ENCODE measurements at regions not wholly inside any gene's neighbourhood (a gene's known extent, or its start where the extent isn't known, plus 50 kb on each side); places are given as distances from the start of the nearest gene placed in this dataset.

- ATAC-seq, result no peak
Observed at GRCh38 chr17:65442691-65443090, 118.8 kb downstream of the AXIN2 start.

GRCh38 chr17:65442250-65442649, 119.2 kb downstream of the AXIN2 start:
- ATAC-seq, result no peak

GRCh38 chr17:65441053-65441605, 120.3 kb downstream of the AXIN2 start:
- no peak for ATAC-seq

DNA sequence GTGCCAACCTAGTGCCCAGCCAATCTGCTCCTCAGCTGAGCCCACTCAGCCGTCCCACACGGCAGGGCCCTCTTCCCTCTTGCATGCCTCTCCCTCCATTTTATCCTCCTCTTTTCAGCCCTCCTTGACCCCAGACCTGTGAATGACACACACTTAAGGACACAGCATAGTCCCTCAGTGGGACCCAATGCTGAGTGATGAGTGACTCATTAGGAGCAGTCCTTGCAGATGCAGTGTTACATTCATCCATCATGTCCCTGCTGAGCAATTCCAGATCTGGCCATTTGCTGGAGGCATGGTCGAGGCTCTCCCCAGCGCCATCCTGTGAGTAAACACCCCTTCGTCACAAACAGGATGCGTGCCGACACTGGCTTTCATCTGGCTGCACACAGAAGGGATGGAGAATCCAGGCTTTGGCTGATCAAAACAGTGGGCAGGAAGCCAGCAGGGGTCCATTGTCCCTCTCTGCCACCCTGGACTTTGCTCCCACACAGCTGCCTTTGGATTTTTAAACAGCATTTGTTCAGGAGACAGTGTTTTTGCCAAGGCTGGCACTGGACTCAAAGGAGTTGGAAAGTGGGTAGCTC, 122.6 kb downstream of the AXIN2 start:
- no peak for ATAC-seq

- ATAC-seq, result no peak
Observed at GRCh38 chr17:65438173-65438572, 123.3 kb downstream of the AXIN2 start.

GRCh38 chr17:65436871-65437270, 124.6 kb downstream of the AXIN2 start:
- ATAC-seq, result no peak

DNA sequence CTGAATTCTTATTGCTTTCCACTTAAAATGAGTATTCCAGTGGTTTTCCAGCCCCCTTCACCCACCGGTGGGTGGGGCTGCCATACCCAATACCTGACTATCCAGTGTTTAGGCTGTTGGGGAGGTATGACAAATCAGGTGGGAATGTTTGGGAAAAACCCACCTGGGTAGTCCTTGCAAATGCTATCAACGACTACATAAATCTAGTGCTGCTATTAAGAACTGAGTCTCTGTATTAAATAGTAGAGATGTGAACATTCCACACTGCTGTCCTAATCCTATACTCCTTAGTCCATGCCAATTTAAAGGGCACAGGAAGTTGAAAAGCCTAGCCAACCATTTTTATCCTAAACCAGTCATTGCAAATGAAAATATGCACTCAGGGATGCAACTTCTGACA, 126.6 kb downstream of the AXIN2 start:
- ATAC-seq, result no peak

GRCh38 chr17:65434251-65434650, 127.2 kb downstream of the AXIN2 start:
- ATAC-seq, result no peak

DNA sequence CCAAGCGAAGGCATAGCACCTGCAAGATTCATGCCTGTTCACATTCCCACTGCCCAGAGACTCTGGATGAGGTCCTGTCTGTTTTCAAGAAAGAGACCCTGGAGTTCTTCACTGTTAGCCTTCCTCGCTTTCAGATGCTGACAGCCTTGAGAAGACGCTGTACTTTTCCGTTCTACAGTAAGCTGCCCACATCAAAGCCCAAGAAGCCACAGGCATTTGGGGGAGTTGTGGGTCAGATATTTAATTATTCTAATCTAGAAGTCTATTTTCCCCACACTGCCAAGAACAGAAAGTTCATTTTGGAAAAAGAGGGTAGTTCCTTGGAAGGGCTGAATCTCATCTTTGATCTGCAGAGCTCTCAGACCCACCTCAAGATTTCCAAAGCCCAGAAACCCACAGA, 127.9 kb downstream of the AXIN2 start:
- ATAC-seq, result no peak

DNA sequence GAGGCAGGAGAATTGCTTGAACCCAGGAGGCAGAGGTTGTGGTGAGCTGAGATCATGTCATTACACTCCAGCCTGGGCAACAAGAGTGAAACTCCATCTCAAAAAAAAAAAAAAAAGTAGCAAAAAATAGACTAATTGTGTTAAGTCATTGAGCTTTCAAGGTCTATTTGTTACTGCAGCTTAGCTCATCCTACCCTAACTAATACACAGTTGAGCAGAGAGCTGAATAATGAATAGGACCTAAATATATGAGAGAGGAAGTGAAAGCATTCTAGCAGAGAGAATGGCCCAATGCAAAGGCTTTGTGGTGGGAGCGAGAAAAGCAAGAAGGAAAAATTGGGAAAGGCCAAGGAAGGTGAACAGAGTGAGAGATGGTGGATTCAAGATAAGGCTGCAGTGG, 128.3 kb downstream of the AXIN2 start:
- no peak for ATAC-seq

- no peak for ATAC-seq
Observed at GRCh38 chr17:65431116-65431515, 130.3 kb downstream of the AXIN2 start.

DNA sequence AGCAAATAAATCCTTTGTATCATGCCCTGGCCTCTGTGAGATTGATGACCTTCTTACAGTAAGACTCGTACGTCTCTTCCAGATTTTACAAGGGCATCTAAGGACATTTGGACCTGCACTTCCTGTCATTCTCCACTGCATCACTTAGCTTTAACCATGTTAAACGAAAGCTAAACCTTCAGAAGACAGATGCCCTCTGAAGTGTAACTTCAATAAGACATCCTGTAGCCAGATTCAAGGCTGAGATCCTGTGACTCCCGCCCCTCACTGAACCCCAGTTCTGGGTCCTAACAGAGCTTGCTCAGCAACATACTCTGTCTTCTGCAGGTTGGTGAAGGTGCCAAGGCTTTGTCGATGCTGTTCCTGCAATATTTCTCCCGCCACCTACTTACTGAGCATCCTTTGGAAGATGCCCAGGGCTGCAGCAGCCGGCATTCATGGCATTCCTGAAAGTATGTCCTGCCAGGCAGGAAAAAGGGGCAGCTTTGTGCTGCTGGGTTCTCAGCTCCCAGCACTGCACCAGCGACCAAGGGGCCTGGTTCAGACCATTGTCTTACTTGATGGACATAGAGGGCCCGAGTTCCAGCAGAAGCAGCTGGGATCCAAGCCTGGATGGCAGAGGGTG, 131.1 kb downstream of the AXIN2 start:
- ATAC-seq, result no peak

DNA sequence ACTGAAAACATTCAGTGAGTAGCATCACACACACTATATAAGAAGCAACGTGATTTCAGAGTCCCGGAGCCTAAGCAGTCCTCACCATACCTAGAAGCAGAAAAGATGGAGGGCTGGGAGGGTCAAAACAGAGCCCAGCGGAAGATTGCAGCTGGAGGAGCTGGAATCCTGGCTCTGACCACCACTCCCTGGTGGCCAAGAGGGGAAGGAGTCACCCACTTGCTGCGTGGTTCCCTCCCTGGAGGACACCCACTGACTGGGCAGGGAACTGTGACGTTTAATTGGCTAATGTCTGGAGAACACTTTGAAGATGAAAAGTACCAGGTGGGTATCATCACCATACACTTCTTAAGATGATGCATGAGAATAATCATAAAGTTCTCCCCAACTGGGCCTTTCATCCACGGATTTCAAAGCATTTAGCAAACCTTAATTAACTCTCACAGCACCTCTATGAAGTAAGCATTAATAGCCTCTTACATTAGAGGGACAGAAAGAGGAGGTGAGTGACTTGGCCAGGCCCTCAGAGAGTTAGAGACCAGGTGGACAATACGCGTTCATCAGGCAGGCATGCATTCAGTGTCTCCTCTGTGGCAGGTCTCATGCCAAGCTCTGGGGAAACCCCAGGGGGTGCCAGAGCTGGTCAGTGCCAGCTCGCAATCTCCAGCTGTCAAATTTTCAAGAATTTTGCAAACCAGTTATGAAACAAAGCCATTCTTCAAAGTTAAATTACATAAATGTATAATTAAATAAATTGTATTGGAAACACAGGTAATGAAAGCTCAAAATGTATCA, 137.9 kb downstream of the AXIN2 start:
- ATAC-seq, result no peak

DNA sequence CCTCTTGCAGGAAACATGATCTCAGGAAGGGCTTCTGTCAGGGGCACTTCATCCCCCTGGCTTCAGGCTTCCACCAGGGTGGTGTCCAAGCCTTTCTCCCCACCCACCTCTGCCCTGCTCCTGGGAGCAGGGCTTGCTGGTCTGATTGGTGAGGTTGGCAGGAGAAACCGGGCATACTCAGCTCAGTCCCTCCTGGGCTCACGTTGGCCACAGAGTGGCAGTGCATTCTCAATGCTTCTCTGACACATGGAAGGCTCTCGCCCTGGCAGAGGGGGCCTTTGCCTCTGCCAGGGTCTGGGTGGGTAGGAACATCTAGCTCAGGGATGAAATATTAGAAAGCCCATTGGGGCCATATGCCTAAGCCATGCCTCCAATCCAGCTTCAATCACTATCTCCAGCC, 142.8 kb downstream of the AXIN2 start:
- no peak for ATAC-seq

- ATAC-seq, result no peak
Observed at GRCh38 chr17:65417406-65418221, 143.8 kb downstream of the AXIN2 start.

GRCh38 chr17:65415991-65416390, 145.5 kb downstream of the AXIN2 start:
- ATAC-seq, result no peak

DNA sequence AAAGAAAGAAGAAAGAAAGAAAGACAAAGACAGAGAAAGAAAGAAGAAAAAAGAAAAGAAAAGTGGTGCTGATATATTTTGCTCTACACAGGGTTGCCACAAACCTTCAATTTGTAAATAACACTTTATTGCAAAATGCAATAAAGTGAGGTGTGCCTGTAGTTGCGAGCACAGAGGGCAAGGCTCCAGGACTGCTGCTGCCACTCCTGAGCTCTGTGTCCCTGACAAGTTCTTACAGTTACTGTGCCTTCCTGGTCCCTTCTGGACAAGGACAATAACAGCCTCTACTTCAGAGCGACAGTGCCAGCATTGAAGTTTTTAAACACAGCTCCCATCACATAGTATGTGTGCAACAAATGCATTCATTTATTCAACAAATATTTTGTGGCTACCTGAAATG, 148.1 kb downstream of the AXIN2 start:
- no peak for ATAC-seq

DNA sequence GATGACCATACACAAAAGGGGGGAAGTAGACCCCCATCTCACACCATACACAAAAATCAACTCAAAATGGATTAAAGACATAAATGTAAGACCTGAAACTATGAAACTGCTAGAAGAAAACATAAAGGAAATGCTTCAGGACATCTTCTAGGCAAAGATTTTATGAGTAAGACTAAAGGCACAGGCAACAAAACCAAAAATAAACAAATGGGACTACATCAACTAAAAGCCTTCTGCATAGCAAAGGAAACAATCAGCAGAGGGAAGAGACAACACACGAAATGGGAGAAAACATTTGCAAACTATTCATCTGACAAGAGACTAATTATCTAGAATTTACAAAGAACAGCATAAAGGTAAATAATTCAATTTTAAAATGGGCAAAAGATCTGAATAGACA, 152.1 kb downstream of the AXIN2 start:
- ATAC-seq, result no peak

GRCh38 chr17:65408050-65408449, 153.4 kb downstream of the AXIN2 start:
- ATAC-seq, result no peak

- ATAC-seq, result no peak
Observed at GRCh38 chr17:65407017-65407416, 154.4 kb downstream of the AXIN2 start.

- no peak for ATAC-seq
Observed at GRCh38 chr17:65406552-65406951, 154.9 kb downstream of the AXIN2 start.

GRCh38 chr17:65405563-65405962, 155.9 kb downstream of the AXIN2 start:
- no peak for ATAC-seq

DNA sequence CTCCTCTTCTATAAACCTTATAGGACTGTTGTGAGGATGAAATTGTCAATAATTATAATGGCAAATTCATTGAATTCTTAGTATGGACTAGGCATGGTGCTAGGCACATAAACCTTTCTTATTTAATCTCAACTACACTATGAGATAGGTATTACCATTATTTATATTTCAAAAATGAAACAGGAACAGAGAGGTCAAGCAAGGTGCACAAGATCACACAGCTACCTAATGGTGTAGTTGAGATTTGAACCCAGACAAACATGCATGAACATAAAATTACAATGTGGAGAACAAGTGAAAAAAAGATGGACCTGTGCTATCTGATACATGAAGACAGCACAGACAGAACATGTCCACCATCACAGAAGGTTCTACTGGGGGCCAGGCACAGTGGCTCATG, 156.7 kb downstream of the AXIN2 start:
- ATAC-seq, result no peak
